Activated naive CD4-positive, alpha-beta T cell treated with anti-CD3 and anti-CD28 coated beads for 36 hours (primary cell): ENCODE measurements at regions not wholly inside any gene's neighbourhood (a gene's known extent, or its start where the extent isn't known, plus 50 kb on each side); places are given as distances from the start of the nearest gene placed in this dataset.

Experiments
- CTCF ChIA-PET: fragments of 350-600 bp; sonication (Branson Sonifier 250); formaldehyde crosslinking; loops from one replicate; lab custom pipeline; 2021; ENCODE audit warnings: antibody characterized with exemption; lab: Charles Lee
- DNase-seq: peaks from one replicate; pipeline ENCODE4 v3.0.0-alpha.2; 2020
- H3K27ac Mint-ChIP-seq: one replicate; pipeline ENCODE4 v1.8.0; 2021; ENCODE audit warnings: mild to moderate bottlenecking, mixed read lengths
- H3K27me3 Mint-ChIP-seq: one replicate; pipeline ENCODE4 v1.8.0; 2021; ENCODE audit warnings: low read depth, mixed read lengths
- H3K36me3 Mint-ChIP-seq: one replicate; pipeline ENCODE4 v1.8.0; 2021; ENCODE audit warnings: low read depth, mixed read lengths
- H3K4me1 Mint-ChIP-seq: one replicate; pipeline ENCODE4 v1.8.0; 2021; ENCODE audit warnings: low read depth, mixed read lengths
- H3K4me3 Mint-ChIP-seq: one replicate; pipeline ENCODE4 v1.8.0; 2021; ENCODE audit warnings: mild to moderate bottlenecking, moderate library complexity, mixed read lengths
- H3K9me3 Mint-ChIP-seq: one replicate; pipeline ENCODE4 v1.8.0; 2021; ENCODE audit warnings: mixed read lengths
- intact Hi-C: fragments of 100-400 bp; cut with micrococcal nuclease; formaldehyde crosslinking; loops from one replicate; pipeline ENCODE4 v1.15.1; 2023

- CTCF ChIA-PET: no interaction called here
- no peaks in the 10 kb centered on the region for H3K27me3 Mint-ChIP-seq
- no peak overlapping the region for H3K27ac Mint-ChIP-seq
- DNase-seq: no peak
- H3K4me3 Mint-ChIP-seq: no peak overlapping the region
- intact Hi-C loops: no loop called here
- H3K9me3 Mint-ChIP-seq: no peaks in the 10 kb centered on the region
- H3K36me3 Mint-ChIP-seq: no peaks in the 10 kb centered on the region
- no peaks in the 10 kb centered on the region for H3K4me1 Mint-ChIP-seq
Observed at GRCh38 chr2:147464737-147465357, 380.0 kb upstream of the ACVR2A start.

- Mint-ChIP-seq H3K4me3 (no peak overlapping the region), H3K27me3 (no peaks in the 10 kb centered on the region), H3K9me3 (no peaks in the 10 kb centered on the region), H3K27ac (no peak overlapping the region), H3K4me1 (no peaks in the 10 kb centered on the region), H3K36me3 (no peaks in the 10 kb centered on the region)
- CTCF ChIA-PET: no interaction called here
- DNase-seq: no peak
- intact Hi-C loops: no loop called here
Observed at GRCh38 chr2:147463881-147464520, 380.8 kb upstream of the ACVR2A start.

DNA sequence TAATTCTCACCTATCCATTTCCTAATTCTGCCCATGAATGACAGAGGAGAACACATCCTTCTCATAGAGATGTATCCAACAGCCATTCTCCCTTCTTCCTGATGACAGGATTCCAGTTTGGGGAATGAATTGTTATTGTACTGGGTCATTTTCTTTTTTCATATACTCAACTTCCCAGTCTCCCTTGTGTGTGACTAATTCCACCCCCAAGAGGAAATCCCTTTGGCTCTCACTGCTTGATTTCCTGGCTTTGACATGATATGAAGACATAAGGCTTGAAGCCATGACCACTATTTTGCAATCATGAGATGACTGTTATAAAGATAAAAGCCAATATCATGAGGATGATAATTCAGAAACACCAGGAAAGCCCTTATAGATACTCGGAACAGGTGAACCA lies 384.7 kb upstream of the ACVR2A start:
- Mint-ChIP-seq H3K36me3 (no peaks in the 10 kb centered on the region), H3K4me3 (no peak overlapping the region), H3K27ac (no peak overlapping the region), H3K4me1 (no peaks in the 10 kb centered on the region), H3K9me3 (no peaks in the 10 kb centered on the region), H3K27me3 (no peaks in the 10 kb centered on the region)
- intact Hi-C loops: no loop called here
- no peak for DNase-seq
- CTCF ChIA-PET: no interaction called here

DNA sequence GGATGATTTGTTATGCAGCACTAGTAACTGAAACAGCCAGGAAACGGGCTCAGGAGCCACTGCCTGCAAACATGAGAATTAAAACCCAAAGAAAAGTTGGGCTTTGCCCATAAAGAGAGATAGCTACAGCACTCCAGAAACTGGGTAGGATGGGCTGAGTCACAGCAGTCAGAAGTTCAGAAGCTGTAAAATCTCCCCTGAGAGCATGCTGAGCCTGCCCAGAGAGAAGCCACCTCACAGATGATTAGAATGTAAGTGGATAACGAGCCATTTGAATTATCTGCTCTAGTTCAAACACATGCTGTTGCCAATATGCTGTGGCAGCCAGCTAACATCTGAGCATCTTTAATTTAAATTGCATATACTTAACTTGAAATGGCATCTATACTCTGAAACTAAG lies 388.1 kb upstream of the ACVR2A start:
- Mint-ChIP-seq H3K36me3 (no peaks in the 10 kb centered on the region), H3K27ac (no peak overlapping the region)
- CTCF ChIA-PET: no interaction called here

DNA sequence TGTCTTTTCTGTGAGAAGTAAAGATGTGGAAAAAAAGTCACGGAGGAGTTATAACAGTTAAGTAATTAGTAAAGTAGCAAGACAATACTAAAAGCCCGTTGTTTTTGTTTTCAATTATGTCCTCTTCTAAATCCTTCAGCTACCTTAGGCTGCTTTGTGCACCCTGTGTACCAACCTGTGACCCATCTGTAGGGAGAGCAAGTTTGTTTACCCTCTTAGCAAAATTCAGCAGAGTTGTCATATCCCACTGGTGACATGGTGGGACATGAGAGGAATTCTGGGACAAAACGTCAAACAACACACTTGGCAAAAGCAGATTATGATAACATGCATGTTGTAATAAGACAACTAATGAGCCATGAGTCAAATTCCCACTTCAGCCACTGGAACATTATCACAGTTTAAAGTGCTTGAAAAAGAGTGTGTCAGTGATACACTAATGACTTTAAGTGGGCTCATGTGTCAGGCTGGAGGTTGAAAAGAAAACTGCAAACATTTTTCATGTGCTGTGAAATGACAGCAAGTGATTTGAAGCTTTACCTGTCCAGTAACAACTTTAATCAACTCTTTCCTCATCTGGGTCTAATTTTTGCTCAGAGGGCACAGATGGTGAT lies 392.8 kb upstream of the ACVR2A start:
- peaks cover 9% of the 10 kb centered on the region for H3K4me1 Mint-ChIP-seq
- H3K36me3 Mint-ChIP-seq: no peaks in the 10 kb centered on the region
- H3K27me3 Mint-ChIP-seq: no peaks in the 10 kb centered on the region
- DNase-seq: no peak
- H3K4me3 Mint-ChIP-seq: no peak overlapping the region
- CTCF ChIA-PET: no interaction called here
- H3K27ac Mint-ChIP-seq: no peak overlapping the region
- no peaks in the 10 kb centered on the region for H3K9me3 Mint-ChIP-seq
- intact Hi-C loops: no loop called here

More for the DNA sequence above, 388.1 kb upstream of the ACVR2A start:
- intact Hi-C loops: no loop called here
- H3K9me3 Mint-ChIP-seq: no peaks in the 10 kb centered on the region
- H3K4me3 Mint-ChIP-seq: no peak overlapping the region
- H3K4me1 Mint-ChIP-seq: no peaks in the 10 kb centered on the region
- no peaks in the 10 kb centered on the region for H3K27me3 Mint-ChIP-seq
- DNase-seq: no peak

DNA sequence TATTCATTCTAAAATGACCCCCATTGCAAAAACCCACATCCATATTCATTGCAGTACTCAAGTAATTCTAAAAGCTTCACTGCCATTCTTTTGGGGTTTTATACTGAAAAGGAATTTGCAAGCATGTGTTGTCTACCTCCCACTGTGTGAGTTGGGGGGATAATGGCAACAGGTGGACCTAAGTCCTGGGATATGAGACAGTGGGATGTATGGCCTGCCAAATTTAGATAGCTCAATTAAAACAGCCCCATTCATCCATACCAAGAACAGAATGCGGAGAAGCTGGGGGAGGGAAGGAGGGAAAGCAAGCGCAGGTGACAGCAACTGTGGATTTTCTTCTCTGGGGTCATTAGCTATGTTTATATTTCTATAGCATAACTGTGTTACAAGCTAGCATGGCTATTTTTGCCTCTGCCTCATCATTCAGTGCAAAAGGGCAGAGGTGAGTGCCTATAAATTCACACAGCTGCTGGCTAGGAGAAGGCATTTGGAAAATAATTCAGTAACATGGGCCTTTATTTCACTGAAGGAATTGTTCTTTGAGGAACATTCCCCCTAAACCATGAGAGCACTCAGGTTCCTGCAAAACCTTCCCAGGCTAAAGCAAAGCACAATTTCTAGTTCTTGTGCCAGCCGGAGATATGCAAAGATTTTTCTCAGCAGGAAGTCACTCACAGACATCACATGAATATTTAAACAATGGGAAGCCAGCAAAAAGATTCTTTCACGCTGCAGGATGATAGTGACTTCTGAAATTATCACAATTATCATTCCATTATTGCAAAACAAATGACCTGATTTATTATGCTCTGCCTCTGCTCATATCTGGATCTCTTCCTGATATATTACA lies 393.9 kb upstream of the ACVR2A start:
- Mint-ChIP-seq H3K36me3 (no peaks in the 10 kb centered on the region), H3K4me3 (no peak overlapping the region), H3K9me3 (no peaks in the 10 kb centered on the region), H3K27me3 (no peaks in the 10 kb centered on the region), H3K27ac (no peak overlapping the region), H3K4me1 (peaks cover 9% of the 10 kb centered on the region)
- intact Hi-C loops: no loop called here
- CTCF ChIA-PET: no interaction called here
- no peak for DNase-seq

DNA sequence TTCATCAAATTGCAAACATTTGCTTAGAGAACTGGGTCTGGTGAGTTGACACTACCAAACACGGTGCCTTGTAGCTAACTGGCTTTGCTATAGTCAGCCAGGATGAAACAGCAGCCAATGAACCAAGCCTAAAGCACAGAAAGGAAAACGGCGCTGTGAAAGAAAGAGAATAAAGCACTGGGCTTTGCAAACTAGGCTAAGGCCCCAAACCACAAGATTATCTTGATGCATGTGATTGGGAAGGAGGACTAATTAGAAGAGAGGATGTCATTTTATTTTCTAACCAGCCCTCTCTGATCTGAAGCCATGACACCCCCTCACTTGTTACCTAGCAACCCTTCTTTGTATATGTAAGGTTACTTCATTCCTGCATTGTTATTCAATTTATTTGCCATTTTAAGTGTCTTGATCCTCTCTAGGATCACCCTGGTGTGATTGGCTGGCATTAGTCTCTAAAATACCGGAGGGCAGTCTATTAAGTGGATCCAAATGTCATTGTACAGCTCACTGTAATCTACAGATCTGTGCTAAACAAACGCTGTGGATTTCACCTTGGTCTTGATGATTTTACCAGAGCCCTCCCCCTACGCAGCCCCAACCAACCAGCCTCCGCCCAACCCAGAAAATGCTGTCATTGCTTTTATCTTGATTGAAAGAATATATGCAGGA lies 395.4 kb upstream of the ACVR2A start:
- H3K4me1 Mint-ChIP-seq: peaks cover 9% of the 10 kb centered on the region
- intact Hi-C loops: no loop called here
- no peak for DNase-seq
- CTCF ChIA-PET: no interaction called here
- H3K36me3 Mint-ChIP-seq: no peaks in the 10 kb centered on the region
- H3K27ac Mint-ChIP-seq: no peak overlapping the region
- no peak overlapping the region for H3K4me3 Mint-ChIP-seq
- H3K9me3 Mint-ChIP-seq: no peaks in the 10 kb centered on the region
- no peaks in the 10 kb centered on the region for H3K27me3 Mint-ChIP-seq

GRCh38 chr2:147442816-147443215 lies 402.0 kb upstream of the ACVR2A start:
- Mint-ChIP-seq H3K4me3 (no peak overlapping the region), H3K36me3 (no peaks in the 10 kb centered on the region), H3K9me3 (no peaks in the 10 kb centered on the region), H3K4me1 (no peaks in the 10 kb centered on the region), H3K27me3 (no peaks in the 10 kb centered on the region), H3K27ac (no peak overlapping the region)
- intact Hi-C loops: no loop called here
- DNase-seq: no peak
- CTCF ChIA-PET: interaction anchor here (0.6 kb wide), 1 partner anchor 18 kb away, joined by 4 read pairs; no protein-coding TSS in a partner anchor

DNA sequence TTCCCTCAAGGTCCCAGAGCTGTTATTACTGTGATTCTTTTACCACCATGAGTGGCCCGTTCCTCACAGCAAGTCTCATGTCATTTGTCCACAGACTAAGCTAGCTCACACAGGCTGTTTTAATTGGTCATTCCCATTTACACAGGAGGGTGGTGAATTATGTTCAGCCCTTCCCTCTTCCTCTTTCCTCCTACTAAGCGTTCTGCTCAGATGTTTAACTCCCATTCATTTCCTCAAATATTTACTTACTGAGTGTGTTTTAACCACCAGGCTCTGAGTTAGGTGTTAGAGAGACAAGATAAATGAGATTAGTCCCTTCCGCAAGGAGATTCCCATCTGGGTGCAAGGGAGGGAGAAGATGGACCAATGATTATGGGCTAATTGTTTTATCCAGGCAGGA lies 403.6 kb upstream of the ACVR2A start:
- CTCF ChIA-PET: interaction anchor here (1.7 kb wide), 1 partner anchor 396 kb away, joined by 5 read pairs; no protein-coding TSS in a partner anchor
- Mint-ChIP-seq H3K36me3 (no peaks in the 10 kb centered on the region), H3K4me3 (no peak overlapping the region), H3K27ac (no peak overlapping the region), H3K9me3 (no peaks in the 10 kb centered on the region), H3K4me1 (no peaks in the 10 kb centered on the region), H3K27me3 (no peaks in the 10 kb centered on the region)
- intact Hi-C loops: no loop called here
- no peak for DNase-seq

- Mint-ChIP-seq H3K9me3 (no peaks in the 10 kb centered on the region), H3K4me3 (no peak overlapping the region), H3K27me3 (no peaks in the 10 kb centered on the region), H3K4me1 (no peaks in the 10 kb centered on the region), H3K27ac (no peak overlapping the region), H3K36me3 (no peaks in the 10 kb centered on the region)
- intact Hi-C loops: no loop called here
- CTCF ChIA-PET: interaction anchor here (1.7 kb wide), 1 partner anchor 396 kb away, joined by 5 read pairs; no protein-coding TSS in a partner anchor
- DNase-seq: no peak
Observed at GRCh38 chr2:147440734-147441133, 404.1 kb upstream of the ACVR2A start.

GRCh38 chr2:147439986-147440385 lies 404.8 kb upstream of the ACVR2A start:
- no peak for DNase-seq
- H3K9me3 Mint-ChIP-seq: no peaks in the 10 kb centered on the region
- intact Hi-C loops: no loop called here
- no peaks in the 10 kb centered on the region for H3K4me1 Mint-ChIP-seq
- no peaks in the 10 kb centered on the region for H3K36me3 Mint-ChIP-seq
- no peak overlapping the region for H3K4me3 Mint-ChIP-seq
- H3K27ac Mint-ChIP-seq: no peak overlapping the region
- H3K27me3 Mint-ChIP-seq: no peaks in the 10 kb centered on the region
- CTCF ChIA-PET: interaction anchor here (1.7 kb wide), 1 partner anchor 395 kb away, joined by 5 read pairs; no protein-coding TSS in a partner anchor

DNA sequence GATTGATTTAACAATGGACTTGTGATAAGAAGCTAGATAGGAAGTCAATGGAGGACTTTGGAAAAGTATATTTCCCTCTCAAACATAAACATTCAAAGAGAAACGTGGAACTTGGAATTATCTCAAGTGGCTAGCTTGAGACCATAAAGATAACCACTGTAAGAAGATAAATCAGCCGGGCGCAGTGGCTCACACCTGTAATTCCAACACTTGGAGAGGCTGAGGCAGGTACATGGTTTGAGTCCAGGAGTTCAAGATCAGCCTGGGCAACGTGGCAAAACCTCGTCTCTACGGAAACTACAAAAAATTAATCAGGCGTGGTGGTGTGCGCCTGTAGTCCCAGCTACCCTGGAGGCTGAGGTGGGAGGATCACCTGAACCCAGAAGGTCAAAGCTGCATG lies 405.9 kb upstream of the ACVR2A start:
- Mint-ChIP-seq H3K36me3 (no peaks in the 10 kb centered on the region), H3K4me3 (no peak overlapping the region), H3K27me3 (no peaks in the 10 kb centered on the region), H3K27ac (no peak overlapping the region), H3K4me1 (no peaks in the 10 kb centered on the region), H3K9me3 (no peaks in the 10 kb centered on the region)
- intact Hi-C loops: no loop called here
- CTCF ChIA-PET: no interaction called here
- no peak for DNase-seq
